Activated CD4-positive, CD25-positive, alpha-beta regulatory T cell treated with anti-CD3 and anti-CD28 coated beads, Interleukin-2, amount 50 U/mL, for 72 hours (primary cell): ENCODE measurements at regions not wholly inside any gene's neighbourhood (a gene's known extent, or its start where the extent isn't known, plus 50 kb on each side); places are given as distances from the start of the nearest gene placed in this dataset.
"Not testable (repeated sequence)": the region's sequence is repeated elsewhere in the genome, so short reads cannot be mapped to it uniquely, and the experiment has no call there.

Source experiments
- DNase-seq: peaks from one replicate; pipeline ENCODE4 v3.0.0; 2021

- no peak for DNase-seq
Observed at GRCh38 chr2:122523143-122523542, 767.7 kb downstream of the TSN start.

GRCh38 chr2:122523981-122524380, 768.5 kb downstream of the TSN start:
- no peak for DNase-seq

- no peak for DNase-seq
Observed at GRCh38 chr2:122525336-122525735, 769.9 kb downstream of the TSN start.

GRCh38 chr2:122528061-122528460, 772.6 kb downstream of the TSN start:
- no peak for DNase-seq

GRCh38 chr2:122528958-122529705, 773.7 kb downstream of the TSN start:
- DNase-seq = no peak

- DNase-seq = no peak
Observed at GRCh38 chr2:122530814-122531213, 775.4 kb downstream of the TSN start.

GRCh38 chr2:122531290-122532071, 776.0 kb downstream of the TSN start:
- DNase-seq = no peak

- DNase-seq = no peak
Observed at GRCh38 chr2:122532072-122532344, 776.6 kb downstream of the TSN start.

- no peak for DNase-seq
Observed at GRCh38 chr2:122532481-122532880, 777.0 kb downstream of the TSN start.

GRCh38 chr2:122535960-122536505, 780.6 kb downstream of the TSN start:
- DNase-seq = no peak

- no peak for DNase-seq
Observed at GRCh38 chr2:122539311-122539710, 783.9 kb downstream of the TSN start.

- no peak for DNase-seq
Observed at GRCh38 chr2:122539920-122540319, 784.5 kb downstream of the TSN start.

- DNase-seq = no peak
Observed at GRCh38 chr2:122542236-122542635, 786.8 kb downstream of the TSN start.

- DNase-seq = no peak
Observed at GRCh38 chr2:122542646-122543045, 787.2 kb downstream of the TSN start.

- DNase-seq = no peak
Observed at GRCh38 chr2:122543815-122544214, 788.4 kb downstream of the TSN start.

GRCh38 chr2:122545821-122546220, 790.4 kb downstream of the TSN start:
- no peak for DNase-seq

- no peak for DNase-seq
Observed at GRCh38 chr2:122562775-122563174, 807.3 kb downstream of the TSN start.

GRCh38 chr2:122563781-122564180, 808.3 kb downstream of the TSN start:
- DNase-seq = no peak

GRCh38 chr2:122564843-122565242, 809.4 kb downstream of the TSN start:
- no peak for DNase-seq

GRCh38 chr2:122565364-122565763, 809.9 kb downstream of the TSN start:
- DNase-seq = no peak

- no peak for DNase-seq
Observed at GRCh38 chr2:122570641-122571040, 815.2 kb downstream of the TSN start.

- DNase-seq = not testable (repeated sequence)
Observed at GRCh38 chr2:122571471-122571870, 816.0 kb downstream of the TSN start.

- DNase-seq = no peak
Observed at GRCh38 chr2:122575076-122575475, 819.6 kb downstream of the TSN start.

- DNase-seq = no peak
Observed at GRCh38 chr2:122583159-122583917, 827.9 kb downstream of the TSN start.
